ENCODE measurements at regions not wholly inside any gene's neighbourhood (a gene's known extent, or its start where the extent isn't known, plus 50 kb on each side); places are given as distances from the start of the nearest gene placed in this dataset.

DNA sequence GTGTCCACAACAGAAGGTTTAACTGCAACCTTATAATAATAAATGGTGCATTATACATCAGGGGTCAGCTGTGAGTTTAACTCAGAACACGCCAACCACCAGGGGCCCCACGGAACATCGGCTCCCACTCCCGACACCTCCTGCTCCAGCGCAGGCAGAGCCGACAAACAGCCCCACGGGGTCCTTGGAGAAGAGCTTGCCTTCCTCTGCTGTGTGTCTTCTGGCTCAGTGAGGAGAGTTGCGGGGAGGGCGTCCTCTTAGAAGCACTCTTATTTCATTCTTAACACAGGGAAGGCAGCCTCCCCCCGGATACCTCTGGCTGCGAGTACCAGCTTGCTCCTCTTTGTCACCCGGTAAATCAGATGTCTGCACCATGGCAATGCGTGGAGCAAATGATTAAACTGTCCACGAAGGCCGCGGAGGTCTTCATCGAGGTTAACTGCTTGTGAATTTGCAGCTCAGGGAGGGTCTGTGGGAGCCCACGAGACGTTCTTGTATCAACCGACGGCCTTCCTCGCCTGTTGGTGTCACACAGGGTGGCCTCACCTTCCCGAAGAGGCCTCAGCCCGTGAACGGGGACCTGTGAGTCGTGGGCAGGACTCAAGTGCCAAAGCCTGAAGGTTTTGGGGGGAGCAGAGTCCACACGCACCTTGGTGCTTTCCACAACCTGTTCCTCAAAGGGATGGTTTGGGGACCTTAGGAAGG is 464.0 kb downstream of the BRD1 start:
- Histone ChIP-seq H3K36me3 (replicated peaks) (no peaks in the 10 kb centered on the region), H3K4me3 (no peak overlapping the region), H3K27me3 (ENCODE audit: low read depth) (peaks cover 16% of the 10 kb centered on the region), H3K4me1 (no peaks in the 10 kb centered on the region), H3K9me3 (no peaks in the 10 kb centered on the region)
- no peak for DNase-seq (ENCODE audit: low spot score in 2 of 2)
- in situ Hi-C loops (cut with MboI; ENCODE audit: low sequenced_read_pairs): no loop called here

DNA sequence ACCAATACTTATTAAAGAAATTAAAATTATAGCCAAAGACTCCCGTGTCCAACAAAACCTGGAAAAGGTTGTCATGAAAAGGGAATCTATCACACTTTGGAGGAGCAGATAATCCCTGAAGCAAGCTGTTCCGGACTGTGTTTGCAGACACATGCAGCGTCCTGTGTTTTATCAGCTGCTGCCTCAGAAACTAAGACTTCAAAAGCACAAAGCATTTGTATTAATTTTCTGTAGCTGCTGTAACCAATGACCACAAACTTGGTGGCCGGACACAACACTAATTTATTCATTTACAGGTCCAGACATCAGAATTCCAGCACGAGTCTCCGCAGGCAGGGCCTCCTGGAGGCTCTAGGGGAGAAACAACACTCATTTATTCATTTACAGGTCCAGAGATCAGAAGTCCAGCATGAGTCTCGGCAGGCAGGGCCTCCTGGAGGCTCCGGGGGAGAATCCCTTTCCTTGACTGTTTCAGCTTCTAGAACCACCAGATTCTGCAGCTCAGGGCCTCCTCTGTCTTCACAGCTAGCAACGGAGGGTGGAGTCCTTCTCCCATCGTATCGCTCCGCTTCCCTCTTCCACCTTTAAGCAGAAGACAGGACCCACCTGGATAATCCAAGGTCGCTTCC is 465.3 kb downstream of the BRD1 start:
- H3K27me3 ChIP-seq (ENCODE audit: low read depth): peaks cover 14% of the 10 kb centered on the region
- no peaks in the 10 kb centered on the region for H3K36me3 ChIP-seq (replicated peaks)
- no peaks in the 10 kb centered on the region for H3K9me3 ChIP-seq
- DNase-seq (ENCODE audit: low spot score in 2 of 2): no peak
- H3K4me1 ChIP-seq: no peaks in the 10 kb centered on the region
- no peak overlapping the region for H3K4me3 ChIP-seq
- in situ Hi-C loops (cut with MboI; ENCODE audit: low sequenced_read_pairs): no loop called here

DNA sequence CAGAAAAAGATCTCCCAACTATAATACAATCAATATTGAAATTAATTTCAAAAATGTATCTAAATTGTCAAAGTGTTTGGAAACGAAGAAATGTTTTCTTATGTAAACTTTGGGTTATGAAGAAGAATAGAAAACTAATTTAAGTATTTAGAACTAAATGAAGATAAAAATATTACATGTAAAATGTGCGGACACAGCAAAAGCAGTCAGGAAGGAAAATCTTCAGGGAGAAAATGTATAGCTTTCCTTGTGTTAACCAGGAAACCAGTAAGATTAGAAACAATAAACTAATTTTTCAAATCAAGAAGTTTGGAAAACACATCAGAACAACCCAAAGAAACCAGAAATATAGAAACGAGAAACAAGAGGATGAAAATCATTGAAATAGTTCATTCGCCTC is 466.5 kb downstream of the BRD1 start:
- no peaks in the 10 kb centered on the region for H3K9me3 ChIP-seq
- H3K4me3 ChIP-seq: no peak overlapping the region
- in situ Hi-C loops (cut with MboI; ENCODE audit: low sequenced_read_pairs): no loop called here

DNA sequence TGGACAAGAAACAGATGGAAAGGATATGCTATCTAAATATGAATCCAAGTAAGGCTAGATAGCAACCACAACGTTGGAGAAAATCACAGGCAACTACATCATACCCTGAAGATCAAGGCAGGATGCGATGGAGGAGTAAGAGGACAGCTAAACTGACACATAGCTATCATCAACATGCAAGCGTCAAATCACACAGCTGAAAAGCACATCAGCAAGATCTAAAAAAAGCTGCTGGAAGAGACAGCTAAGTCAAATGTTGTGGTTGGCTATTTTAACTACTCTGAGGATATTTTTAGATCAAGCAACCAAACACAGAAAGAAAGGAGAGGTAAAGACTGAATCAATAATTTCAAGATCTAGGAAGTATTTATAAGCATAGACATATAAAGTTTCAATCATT is 466.9 kb downstream of the BRD1 start:
- H3K27me3 ChIP-seq (ENCODE audit: low read depth): peaks cover 19% of the 10 kb centered on the region
- DNase-seq (ENCODE audit: low spot score in 2 of 2): no peak
- no peaks in the 10 kb centered on the region for H3K4me1 ChIP-seq
- no peaks in the 10 kb centered on the region for H3K9me3 ChIP-seq
- no peak overlapping the region for H3K4me3 ChIP-seq
- H3K36me3 ChIP-seq (replicated peaks): no peaks in the 10 kb centered on the region
- in situ Hi-C loops (cut with MboI; ENCODE audit: low sequenced_read_pairs): no loop called here

More for the DNA sequence above, 466.5 kb downstream of the BRD1 start:
- DNase-seq (ENCODE audit: low spot score in 2 of 2): no peak
- no peaks in the 10 kb centered on the region for H3K4me1 ChIP-seq
- peaks cover 14% of the 10 kb centered on the region for H3K27me3 ChIP-seq (ENCODE audit: low read depth)
- H3K36me3 ChIP-seq (replicated peaks): no peaks in the 10 kb centered on the region

DNA sequence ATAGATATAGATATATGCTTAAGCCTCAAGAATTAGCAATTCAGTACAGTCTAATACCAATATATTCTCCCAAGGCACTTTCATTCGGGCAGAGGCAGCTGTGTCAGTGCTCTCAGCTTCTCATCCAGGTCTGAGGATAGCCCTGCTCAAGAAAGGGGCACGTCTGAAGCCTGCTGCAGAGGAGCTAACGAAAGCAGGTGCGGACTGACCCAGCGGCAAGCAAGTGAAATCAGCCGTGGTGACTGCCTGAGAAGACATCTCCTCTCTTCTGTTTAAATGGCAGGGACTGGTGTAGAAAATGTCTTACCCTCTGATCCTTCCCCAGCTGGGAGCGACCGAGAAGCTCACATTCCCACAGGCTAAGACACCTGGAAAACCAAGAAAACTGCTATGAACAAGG is 468.6 kb downstream of the BRD1 start:
- Histone ChIP-seq H3K4me1 (no peaks in the 10 kb centered on the region), H3K9me3 (no peaks in the 10 kb centered on the region), H3K4me3 (no peak overlapping the region), H3K27me3 (ENCODE audit: low read depth) (peaks cover 29% of the 10 kb centered on the region), H3K36me3 (replicated peaks) (no peaks in the 10 kb centered on the region)
- in situ Hi-C loops (cut with MboI; ENCODE audit: low sequenced_read_pairs): no loop called here
- DNase-seq (ENCODE audit: low spot score in 2 of 2): no peak

DNA sequence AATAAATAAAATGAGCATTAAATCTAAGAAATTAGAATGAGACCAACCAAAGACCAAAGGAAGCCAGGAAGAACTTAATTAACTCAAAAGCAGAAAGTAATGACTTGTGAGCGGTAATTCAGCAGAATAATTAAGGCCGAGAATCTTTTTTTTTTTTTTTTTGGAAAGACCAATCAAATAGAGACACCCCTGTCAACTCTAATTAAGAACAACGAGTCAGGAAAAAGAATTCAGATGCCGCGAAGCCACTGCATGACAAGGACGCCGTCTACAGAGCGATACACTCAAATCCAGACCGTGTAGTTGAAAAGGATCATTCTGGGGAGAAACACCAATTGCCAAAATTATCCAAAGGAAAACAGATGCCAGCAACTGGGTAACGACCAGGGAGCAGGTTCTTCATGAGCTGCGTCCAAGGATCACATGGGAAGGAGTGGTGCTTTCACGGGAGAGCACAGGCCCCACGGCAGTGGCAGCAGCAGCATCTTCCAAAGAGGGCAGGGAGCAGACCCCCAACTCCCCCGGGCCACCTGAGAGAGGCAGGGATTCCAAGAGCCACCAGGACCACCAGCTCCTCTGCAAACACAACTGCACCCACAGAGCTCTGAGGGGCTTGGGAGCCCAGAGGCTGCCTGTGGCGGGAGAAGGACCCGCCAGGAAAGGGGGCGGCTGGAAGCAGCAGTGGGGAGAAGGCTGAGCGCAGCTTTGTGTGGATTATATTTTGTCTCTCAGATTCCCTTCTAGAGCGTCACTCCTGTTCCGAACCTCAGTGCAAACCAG is 469.8 kb downstream of the BRD1 start:
- H3K27me3 ChIP-seq (ENCODE audit: low read depth): peaks cover 38% of the 10 kb centered on the region
- no peak for DNase-seq (ENCODE audit: low spot score in 2 of 2)
- no peaks in the 10 kb centered on the region for H3K9me3 ChIP-seq
- H3K4me1 ChIP-seq: no peaks in the 10 kb centered on the region
- in situ Hi-C loops (cut with MboI; ENCODE audit: low sequenced_read_pairs): no loop called here
- no peaks in the 10 kb centered on the region for H3K36me3 ChIP-seq (replicated peaks)
- H3K4me3 ChIP-seq: no peak overlapping the region

DNA sequence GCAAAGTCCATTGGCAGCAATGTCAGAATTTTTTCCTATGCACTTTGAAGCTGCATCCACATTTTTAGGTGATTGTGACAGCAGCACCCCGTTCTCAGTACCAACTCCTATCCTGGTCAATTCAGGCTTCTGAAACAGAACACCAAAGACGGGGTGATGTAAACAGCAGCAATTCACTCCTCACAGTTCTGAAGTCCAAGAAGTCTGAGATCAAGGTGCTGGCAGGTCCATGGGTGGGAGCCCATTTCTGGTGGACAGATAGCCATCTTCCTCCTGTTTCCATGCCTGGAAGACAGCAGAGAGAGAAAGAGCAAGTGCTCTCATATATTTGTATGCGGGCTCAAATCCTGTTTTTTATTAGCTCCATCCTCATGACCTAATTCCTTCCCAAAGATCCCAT is 471.2 kb downstream of the BRD1 start:
- H3K4me1 ChIP-seq: no peaks in the 10 kb centered on the region
- no peaks in the 10 kb centered on the region for H3K9me3 ChIP-seq
- no peak overlapping the region for H3K4me3 ChIP-seq
- in situ Hi-C loops (cut with MboI; ENCODE audit: low sequenced_read_pairs): no loop called here
- no peak for DNase-seq (ENCODE audit: low spot score in 2 of 2)
- no peaks in the 10 kb centered on the region for H3K36me3 ChIP-seq (replicated peaks)
- peaks cover 47% of the 10 kb centered on the region for H3K27me3 ChIP-seq (ENCODE audit: low read depth)

DNA sequence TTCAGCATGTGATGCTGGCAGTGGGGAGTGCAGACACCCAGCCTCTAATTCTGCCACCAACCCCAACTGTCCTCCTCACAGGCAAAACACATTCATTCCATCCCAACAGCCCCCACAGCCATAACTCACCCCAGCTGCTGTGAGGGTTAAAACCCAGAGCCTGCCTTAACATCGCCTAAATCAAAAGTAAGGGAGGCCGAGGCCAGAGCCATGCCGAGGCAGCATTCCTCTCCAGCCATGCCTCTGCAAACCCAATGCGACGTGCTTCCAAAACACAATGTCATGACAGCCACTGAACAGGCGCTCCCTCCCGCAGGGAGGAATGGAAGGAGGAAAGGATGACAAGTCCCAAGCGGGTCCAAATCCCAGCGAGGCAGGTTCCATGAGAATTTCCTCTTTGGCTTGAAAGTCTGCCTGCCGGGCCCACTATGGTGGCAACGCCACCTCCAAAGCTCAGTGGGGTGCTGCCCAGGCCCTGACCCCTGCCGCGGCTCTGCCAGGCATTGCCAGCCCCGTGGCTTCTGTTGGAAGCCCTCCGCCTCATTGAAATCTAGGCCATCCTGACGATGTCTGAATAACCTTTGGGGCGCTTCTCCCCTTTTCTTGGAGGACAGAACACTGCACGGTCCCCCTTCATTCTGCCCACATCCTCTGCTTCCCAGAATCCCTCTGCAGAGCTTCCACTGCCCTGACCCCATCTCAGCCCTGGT is 472.3 kb downstream of the BRD1 start:
- no peaks in the 10 kb centered on the region for H3K4me1 ChIP-seq
- peaks cover 49% of the 10 kb centered on the region for H3K27me3 ChIP-seq (ENCODE audit: low read depth)
- H3K9me3 ChIP-seq: no peaks in the 10 kb centered on the region
- H3K4me3 ChIP-seq: no peak overlapping the region
- DNase-seq (ENCODE audit: low spot score in 2 of 2): no peak
- H3K36me3 ChIP-seq (replicated peaks): no peaks in the 10 kb centered on the region
- in situ Hi-C loops (cut with MboI; ENCODE audit: low sequenced_read_pairs): no loop called here

DNA sequence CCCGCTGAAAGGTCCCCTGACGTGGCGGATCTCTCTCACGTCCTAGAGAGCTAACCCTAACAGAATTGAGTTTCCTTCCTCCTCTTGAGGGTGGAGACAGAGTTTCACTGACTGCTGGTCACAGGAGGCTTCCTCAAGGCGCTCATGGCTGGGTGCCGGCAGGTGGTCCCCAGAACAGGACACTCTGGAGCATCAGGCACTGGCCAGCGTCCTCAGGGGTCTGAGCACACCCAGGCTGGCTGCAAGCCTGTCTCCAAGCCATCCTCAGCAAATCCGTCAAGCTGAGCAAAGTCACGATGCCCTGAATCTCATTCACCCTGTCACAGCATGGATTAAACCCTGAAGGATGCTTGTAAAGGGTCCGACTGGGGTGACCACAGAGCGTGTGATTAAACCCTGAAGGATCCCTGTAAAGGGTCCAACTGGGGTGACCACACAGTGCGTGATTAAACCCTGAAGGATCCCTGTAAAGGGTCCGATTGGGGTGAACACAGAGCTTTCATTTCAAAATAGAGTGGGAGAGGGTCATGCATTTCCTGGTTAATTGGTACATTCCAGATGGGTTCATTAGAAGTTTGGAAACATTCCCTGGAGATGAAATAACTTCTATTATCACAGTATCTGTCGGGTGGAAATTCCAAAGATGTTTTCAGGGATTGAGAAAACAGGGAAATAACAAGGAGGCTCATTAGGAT is 473.0 kb downstream of the BRD1 start:
- no peak for DNase-seq (ENCODE audit: low spot score in 2 of 2)
- Histone ChIP-seq H3K4me1 (no peaks in the 10 kb centered on the region), H3K27me3 (ENCODE audit: low read depth) (peaks cover 51% of the 10 kb centered on the region), H3K36me3 (replicated peaks) (no peaks in the 10 kb centered on the region), H3K9me3 (no peaks in the 10 kb centered on the region), H3K4me3 (no peak overlapping the region)
- in situ Hi-C loops (cut with MboI; ENCODE audit: low sequenced_read_pairs): no loop called here

DNA sequence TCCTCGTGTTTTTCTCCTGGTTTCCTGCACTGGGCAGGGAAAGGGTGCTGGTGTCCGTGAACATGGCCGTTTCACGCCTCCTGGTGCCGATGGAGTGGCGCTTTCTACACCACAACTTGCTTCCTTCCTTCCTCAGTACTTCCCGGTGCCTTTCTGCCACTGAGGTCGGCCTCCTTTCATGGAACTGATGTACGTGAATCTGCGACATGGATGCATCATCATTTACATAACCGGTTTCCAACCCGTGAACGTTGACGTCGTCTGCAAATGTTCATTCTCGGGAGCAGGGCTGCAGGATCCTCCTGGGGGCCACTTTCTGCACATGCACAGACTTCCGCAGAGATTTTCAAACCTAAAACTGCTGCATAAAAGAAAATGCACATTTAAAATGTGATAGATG is 474.4 kb downstream of the BRD1 start:
- in situ Hi-C loops (cut with MboI; ENCODE audit: low sequenced_read_pairs): no loop called here
- no peaks in the 10 kb centered on the region for H3K36me3 ChIP-seq (replicated peaks)
- no peaks in the 10 kb centered on the region for H3K9me3 ChIP-seq
- H3K27me3 ChIP-seq (ENCODE audit: low read depth): peaks cover 51% of the 10 kb centered on the region
- H3K4me1 ChIP-seq: no peaks in the 10 kb centered on the region
- H3K4me3 ChIP-seq: no peak overlapping the region
- DNase-seq (ENCODE audit: low spot score in 2 of 2): no peak

DNA sequence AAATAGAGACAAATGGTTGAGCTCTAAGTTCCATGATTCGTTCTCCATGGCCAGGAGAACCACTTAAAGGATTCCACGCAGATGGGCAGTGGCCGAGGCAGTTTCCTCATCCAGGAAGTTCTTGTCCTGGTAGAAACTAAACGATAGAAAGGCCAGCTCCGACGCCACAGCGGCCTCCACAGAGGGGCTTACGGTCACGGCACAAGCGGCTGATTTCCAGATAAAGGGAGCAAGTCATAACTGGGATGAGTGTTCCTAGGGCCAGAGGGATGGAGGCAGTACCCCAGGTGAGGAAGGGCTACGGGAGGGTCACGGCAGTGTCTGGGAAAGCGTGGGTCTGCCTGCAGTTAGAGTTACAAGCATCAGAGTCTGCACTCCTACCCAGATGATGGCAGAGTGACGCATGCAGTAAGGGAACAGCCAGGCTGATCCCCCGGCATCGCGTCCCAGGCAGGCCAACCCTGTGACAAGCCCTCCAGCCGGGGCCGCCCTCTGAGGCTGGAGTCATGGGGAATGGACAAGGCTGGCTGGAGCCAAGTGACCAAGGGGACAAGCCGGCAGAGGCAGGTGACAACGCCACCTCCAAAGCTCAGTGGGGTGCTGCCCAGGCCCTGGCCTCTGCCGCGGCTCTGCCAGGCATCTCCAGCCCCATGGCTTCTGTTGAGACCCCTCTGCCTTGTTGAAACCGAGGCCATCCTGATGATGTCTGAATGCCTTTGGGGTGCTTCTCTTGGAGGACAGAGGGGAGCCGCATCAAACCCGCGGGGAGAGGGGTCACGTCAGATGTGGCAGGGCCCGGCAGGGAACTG is 475.1 kb downstream of the BRD1 start:
- no peak for DNase-seq (ENCODE audit: low spot score in 2 of 2)
- Histone ChIP-seq H3K4me3 (no peak overlapping the region), H3K9me3 (no peaks in the 10 kb centered on the region), H3K27me3 (ENCODE audit: low read depth) (peaks cover 51% of the 10 kb centered on the region), H3K36me3 (replicated peaks) (no peaks in the 10 kb centered on the region), H3K4me1 (no peaks in the 10 kb centered on the region)
- in situ Hi-C loops (cut with MboI; ENCODE audit: low sequenced_read_pairs): no loop called here

DNA sequence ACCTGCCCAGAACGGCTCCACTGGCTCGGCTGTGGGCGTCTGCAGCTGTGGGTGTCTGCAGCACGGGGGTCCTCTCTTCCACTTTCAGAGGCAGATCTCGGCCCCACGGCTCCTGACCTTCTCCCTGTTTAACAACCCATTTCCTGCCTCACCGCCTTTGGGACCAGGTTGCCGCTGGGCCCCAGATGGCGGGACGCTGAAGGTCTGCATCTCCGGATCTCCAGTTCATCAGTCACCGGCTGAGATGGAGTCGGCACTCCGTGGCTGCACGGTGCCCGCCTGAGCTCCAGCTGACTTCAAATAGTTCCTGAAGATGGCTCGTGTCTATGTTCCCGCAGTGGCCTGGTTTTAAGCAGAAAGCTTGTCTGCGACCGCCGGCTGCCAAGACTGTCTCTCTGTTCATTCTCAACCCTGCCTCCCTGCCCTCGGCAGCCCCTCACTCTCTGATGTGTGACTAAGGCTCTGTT is 475.9 kb downstream of the BRD1 start:
- H3K4me3 ChIP-seq: no peak overlapping the region
- DNase-seq (ENCODE audit: low spot score in 2 of 2): no peak
- H3K36me3 ChIP-seq (replicated peaks): no peaks in the 10 kb centered on the region
- no peaks in the 10 kb centered on the region for H3K9me3 ChIP-seq
- in situ Hi-C loops (cut with MboI; ENCODE audit: low sequenced_read_pairs): no loop called here
- no peaks in the 10 kb centered on the region for H3K4me1 ChIP-seq
- H3K27me3 ChIP-seq (ENCODE audit: low read depth): peaks cover 51% of the 10 kb centered on the region
